Uterus (tissue), 2 donors: ENCODE measurements at regions not wholly inside any gene's neighbourhood (a gene's known extent, or its start where the extent isn't known, plus 50 kb on each side); places are given as distances from the start of the nearest gene placed in this dataset.

Source experiments
- CTCF ChIP-seq, 4 experiments: fragments of 200-600 bp in 2 of 4; fragments of 450-650 bp in 2 of 4; sonication (generic) in 2 of 4; IDR thresholded peaks; one replicate each; pipeline ENCODE4 v1.5.1; 2016 to 2019; ENCODE audit warnings: antibody characterized with exemption in 4 of 4, mild to moderate bottlenecking in 2 of 4, moderate library complexity in 1 of 4
- POLR2A ChIP-seq, 2 donors: fragments of 450-650 bp; IDR thresholded peaks; one replicate each; pipeline ENCODE4 v1.6.1; 2016; ENCODE audit warnings: antibody characterized with exemption in 2 of 2, mild to moderate bottlenecking in 1 of 2, moderate library complexity in 1 of 2

- TF ChIP-seq CTCF (IDR thresholded peaks at IDR 0.05) (no peak), POLR2A (IDR thresholded peaks at IDR 0.05) (no peak)
These were observed 1356.2 kb upstream of the NXPH2 start for GRCh38 chr2:140136366-140136765.
